ENCODE measurements at regions not wholly inside any gene's neighbourhood (a gene's known extent, or its start where the extent isn't known, plus 50 kb on each side); places are given as distances from the start of the nearest gene placed in this dataset.

DNA sequence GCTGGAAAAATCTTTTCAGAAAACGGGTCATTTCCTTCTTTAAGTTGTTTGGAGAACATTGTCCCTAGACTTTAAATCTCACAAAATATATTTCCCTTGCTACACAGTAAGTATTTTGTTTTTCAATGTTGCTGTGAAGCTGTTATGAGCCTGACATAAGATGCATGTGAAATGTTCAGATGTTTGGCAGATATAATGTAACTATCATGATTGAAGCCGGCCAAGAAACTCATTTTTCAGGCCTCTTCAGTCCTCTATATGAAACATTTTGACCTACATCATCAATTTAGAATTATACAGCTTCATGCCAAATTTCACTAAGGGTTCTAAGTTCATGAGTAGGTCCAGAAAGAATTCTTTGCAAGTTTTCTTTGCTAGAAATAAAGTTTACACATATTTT lies 133.8 kb downstream of the JRKL start:
- H3K9me3 Mint-ChIP-seq, result no peaks in the 10 kb centered on the region
- peaks cover 4% of the 10 kb centered on the region for H3K27me3 Mint-ChIP-seq (ENCODE audit: insufficient read depth, low read depth)
- no peaks in the 10 kb centered on the region for H3K36me3 Mint-ChIP-seq

DNA sequence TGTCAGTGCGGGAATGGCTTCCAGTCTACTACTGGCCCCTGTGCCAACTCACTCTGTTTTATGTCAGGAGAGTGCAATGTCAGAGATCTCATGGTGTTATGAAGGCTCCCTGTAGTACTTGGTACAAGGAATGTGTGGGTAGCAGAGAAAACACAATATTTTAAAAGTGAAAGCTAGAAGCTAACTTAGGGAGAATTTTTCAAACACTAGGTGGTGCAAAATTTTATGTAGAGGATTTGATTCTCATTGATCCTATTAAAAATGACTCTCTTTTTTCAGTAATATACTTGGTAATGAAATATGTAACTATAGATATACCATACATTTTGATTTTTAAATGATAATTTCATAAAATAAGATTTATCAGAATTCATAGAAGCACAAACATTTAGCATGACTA lies 134.7 kb downstream of the JRKL start:
- H3K4me2 ChIP-seq, result no peak overlapping the region
- Mint-ChIP-seq H3K27ac (no peak overlapping the region), H3K9me3 (no peaks in the 10 kb centered on the region), H3K4me3 (no peak overlapping the region), H3K4me1 (no peaks in the 10 kb centered on the region), H3K27me3 (ENCODE audit: insufficient read depth, low read depth) (peaks cover 3% of the 10 kb centered on the region), H3K36me3 (no peaks in the 10 kb centered on the region)
- no peaks in the 10 kb centered on the region for H3K9me3 ChIP-seq (ENCODE audit: low read depth)
- H3K79me2 ChIP-seq (ENCODE audit: low read depth), result no peaks in the 10 kb centered on the region
- H3K4me3 ChIP-seq, result no peak overlapping the region
- DNase-seq (ENCODE audit: low spot score), result no peak
- no peak overlapping the region for H3K27ac ChIP-seq
- H3K9ac ChIP-seq, result no peak overlapping the region
- H2AFZ ChIP-seq (replicated peaks), result no peak overlapping the region
- TF ChIP-seq, protein P1, sequence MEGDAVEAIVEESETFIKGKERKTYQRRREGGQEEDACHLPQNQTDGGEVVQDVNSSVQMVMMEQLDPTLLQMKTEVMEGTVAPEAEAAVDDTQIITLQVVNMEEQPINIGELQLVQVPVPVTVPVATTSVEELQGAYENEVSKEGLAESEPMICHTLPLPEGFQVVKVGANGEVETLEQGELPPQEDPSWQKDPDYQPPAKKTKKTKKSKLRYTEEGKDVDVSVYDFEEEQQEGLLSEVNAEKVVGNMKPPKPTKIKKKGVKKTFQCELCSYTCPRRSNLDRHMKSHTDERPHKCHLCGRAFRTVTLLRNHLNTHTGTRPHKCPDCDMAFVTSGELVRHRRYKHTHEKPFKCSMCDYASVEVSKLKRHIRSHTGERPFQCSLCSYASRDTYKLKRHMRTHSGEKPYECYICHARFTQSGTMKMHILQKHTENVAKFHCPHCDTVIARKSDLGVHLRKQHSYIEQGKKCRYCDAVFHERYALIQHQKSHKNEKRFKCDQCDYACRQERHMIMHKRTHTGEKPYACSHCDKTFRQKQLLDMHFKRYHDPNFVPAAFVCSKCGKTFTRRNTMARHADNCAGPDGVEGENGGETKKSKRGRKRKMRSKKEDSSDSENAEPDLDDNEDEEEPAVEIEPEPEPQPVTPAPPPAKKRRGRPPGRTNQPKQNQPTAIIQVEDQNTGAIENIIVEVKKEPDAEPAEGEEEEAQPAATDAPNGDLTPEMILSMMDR (IDR thresholded peaks at IDR 0.05), result no peak
- no peak for TF ChIP-seq EZH2phosphoT487 (IDR thresholded peaks at IDR 0.05)
- TF ChIP-seq EZH2 (IDR thresholded peaks at IDR 0.05), result no peak
- no peaks in the 10 kb centered on the region for H4K20me1 ChIP-seq (ENCODE audit: low read depth)
- no peaks in the 10 kb centered on the region for H3K4me1 ChIP-seq
- no peaks in the 10 kb centered on the region for H3K27me3 ChIP-seq
- H3F3A ChIP-seq (ENCODE audit: low read depth), result no peaks in the 10 kb centered on the region
- no peaks in the 10 kb centered on the region for H3K36me3 ChIP-seq

More for the DNA sequence above, 133.8 kb downstream of the JRKL start:
- Histone ChIP-seq H2AFZ (replicated peaks) (no peak overlapping the region), H3K36me3 (no peaks in the 10 kb centered on the region), H4K20me1 (ENCODE audit: low read depth) (no peaks in the 10 kb centered on the region), H3K27ac (no peak overlapping the region), H3K79me2 (ENCODE audit: low read depth) (no peaks in the 10 kb centered on the region), H3K4me2 (no peak overlapping the region), H3K9me3 (ENCODE audit: low read depth) (no peaks in the 10 kb centered on the region), H3K27me3 (no peaks in the 10 kb centered on the region), H3K4me1 (no peaks in the 10 kb centered on the region), H3K9ac (no peak overlapping the region), H3K4me3 (no peak overlapping the region), H3F3A (ENCODE audit: low read depth) (no peaks in the 10 kb centered on the region)
- no peak overlapping the region for H3K4me3 Mint-ChIP-seq
- H3K4me1 Mint-ChIP-seq, result no peaks in the 10 kb centered on the region
- DNase-seq (ENCODE audit: low spot score), result no peak
- no peak overlapping the region for H3K27ac Mint-ChIP-seq
- TF ChIP-seq, protein P1 (IDR thresholded peaks at IDR 0.05), result no peak
- TF ChIP-seq EZH2phosphoT487 (IDR thresholded peaks at IDR 0.05), result no peak
- no peak for TF ChIP-seq EZH2 (IDR thresholded peaks at IDR 0.05)

DNA sequence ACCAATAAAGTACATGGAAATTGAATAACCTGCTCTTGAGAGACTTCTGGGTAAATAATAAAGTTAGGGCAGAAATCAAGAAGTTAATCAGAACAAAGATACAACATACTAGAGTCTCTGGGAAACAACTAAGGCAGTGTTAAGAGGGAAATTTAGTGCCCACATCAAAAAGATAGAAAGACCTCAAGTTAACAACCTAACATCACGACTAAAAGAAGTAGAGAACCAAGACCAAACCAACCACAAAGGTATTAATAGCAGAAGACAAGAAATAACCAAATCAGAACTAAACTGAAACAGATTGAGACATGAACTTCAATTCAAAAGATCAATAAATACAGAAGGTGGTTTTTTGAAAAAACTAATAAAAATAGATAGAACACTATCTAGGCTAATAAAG lies 140.7 kb downstream of the JRKL start:
- no peak overlapping the region for H3K27ac ChIP-seq
- H4K20me1 ChIP-seq (ENCODE audit: low read depth), result no peaks in the 10 kb centered on the region
- H3F3A ChIP-seq (ENCODE audit: low read depth), result no peaks in the 10 kb centered on the region
- no peaks in the 10 kb centered on the region for H3K36me3 ChIP-seq
- no peak overlapping the region for H3K4me2 ChIP-seq
- Mint-ChIP-seq H3K4me3 (no peak overlapping the region), H3K9me3 (peaks cover 3% of the 10 kb centered on the region), H3K27ac (no peak overlapping the region), H3K27me3 (ENCODE audit: insufficient read depth, low read depth) (peaks cover 3% of the 10 kb centered on the region), H3K4me1 (no peaks in the 10 kb centered on the region), H3K36me3 (no peaks in the 10 kb centered on the region)
- no peaks in the 10 kb centered on the region for H3K27me3 ChIP-seq
- DNase-seq (ENCODE audit: low spot score), result no peak
- H3K9ac ChIP-seq, result no peak overlapping the region
- TF ChIP-seq, protein P1 (IDR thresholded peaks at IDR 0.05), result no peak
- no peak for TF ChIP-seq EZH2phosphoT487 (IDR thresholded peaks at IDR 0.05)
- no peak for TF ChIP-seq EZH2 (IDR thresholded peaks at IDR 0.05)
- H3K4me3 ChIP-seq, result no peak overlapping the region
- H2AFZ ChIP-seq (replicated peaks), result no peak overlapping the region
- H3K4me1 ChIP-seq, result no peaks in the 10 kb centered on the region
- no peaks in the 10 kb centered on the region for H3K79me2 ChIP-seq (ENCODE audit: low read depth)
- no peaks in the 10 kb centered on the region for H3K9me3 ChIP-seq (ENCODE audit: low read depth)
